ENCODE measurements at regions not wholly inside any gene's neighbourhood (a gene's known extent, or its start where the extent isn't known, plus 50 kb on each side); places are given as distances from the start of the nearest gene placed in this dataset.

DNA sequence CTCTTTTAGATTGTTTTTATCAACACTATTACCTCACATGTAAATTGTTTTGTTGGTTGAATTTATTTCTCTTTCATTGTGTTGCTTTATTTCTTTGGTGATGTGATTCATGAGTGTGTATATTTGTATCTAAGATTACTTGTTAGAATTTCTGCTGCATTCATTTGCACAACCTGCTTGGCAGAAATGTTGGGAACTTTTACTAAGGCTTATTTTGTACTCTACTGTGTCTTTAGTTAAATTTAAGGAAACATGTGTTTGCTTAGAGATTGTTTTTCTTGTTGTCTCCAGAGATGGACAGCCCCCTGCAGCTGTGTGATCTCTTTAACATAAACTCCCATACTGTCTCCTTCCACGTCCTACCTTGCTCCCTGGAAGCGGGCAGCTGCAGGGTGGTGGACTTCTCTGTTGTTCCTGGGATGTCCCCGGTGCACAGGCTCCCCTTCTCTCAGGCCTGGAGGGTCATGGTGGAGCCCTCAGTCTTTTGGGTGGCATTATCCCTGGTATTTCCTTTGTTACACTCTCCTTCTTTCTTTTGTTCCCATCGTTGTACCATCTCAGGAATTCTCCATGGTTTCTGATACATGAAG lies 212.0 kb upstream of the SPRY2 start:
- Histone ChIP-seq H3K79me1 (ENCODE audit: low read depth in 1 of 2, low read length in 2 of 2) (no peaks in the 10 kb centered on the region), H3K4me3 (ENCODE audit: insufficient read depth, low read depth, low read length) (no peak overlapping the region), H3K9ac (ENCODE audit: low read depth, low read length) (no peak overlapping the region), H4K91ac (ENCODE audit: insufficient read depth, low read depth, low read length) (no peak overlapping the region), H2BK20ac (ENCODE audit: low read depth, low read length) (no peak overlapping the region), H4K8ac (ENCODE audit: low read depth in 2 of 2, low read length in 2 of 2) (no peak overlapping the region), H2BK15ac (ENCODE audit: low read depth, low read length) (no peak overlapping the region), H2BK5ac (ENCODE audit: low read depth, low read length, poor library complexity, severe bottlenecking) (no peak overlapping the region), H3K4me1 (ENCODE audit: control insufficient read depth, insufficient read depth, low read length) (no peaks in the 10 kb centered on the region), H3K27ac (ENCODE audit: insufficient read depth, low read length) (no peak overlapping the region), H3K14ac (replicated peaks; ENCODE audit: low read depth, low read length) (no peak overlapping the region), H2BK120ac (ENCODE audit: low read depth, low read length) (no peak overlapping the region), H3K9me3 (ENCODE audit: control insufficient read depth, insufficient read depth, low read length) (no peaks in the 10 kb centered on the region), H3K23ac (ENCODE audit: low read depth, low read length) (no peak overlapping the region), H4K20me1 (ENCODE audit: insufficient read depth, low read length) (no peaks in the 10 kb centered on the region), H3K36me3 (ENCODE audit: control insufficient read depth, insufficient read depth, low read length) (no peaks in the 10 kb centered on the region), H3K9me1 (ENCODE audit: insufficient read depth, low read length) (no peaks in the 10 kb centered on the region), H3K56ac (ENCODE audit: extremely low read depth, insufficient read depth, low read length) (no peak overlapping the region), H3K4ac (ENCODE audit: low read depth, low read length) (no peak overlapping the region), H2AFZ (replicated peaks; ENCODE audit: low read length, poor library complexity) (no peak overlapping the region), H2AK9ac (replicated peaks; ENCODE audit: low read depth, low read length, poor library complexity) (no peak overlapping the region), H4K5ac (ENCODE audit: low read depth, low read length) (no peak overlapping the region), H3K4me2 (ENCODE audit: low read depth, low read length) (no peak overlapping the region), H3K18ac (ENCODE audit: low read depth, low read length) (no peak overlapping the region), H3K27me3 (ENCODE audit: control insufficient read depth, insufficient read depth, low read length) (no peaks in the 10 kb centered on the region), H2AK5ac (ENCODE audit: low read depth, low read length) (no peak overlapping the region)
- POLR2A ChIA-PET (ENCODE audit: unreplicated experiment), result no interaction called here
- DNase-seq, result no peak
- dilution Hi-C loops (cut with HindIII; ENCODE audit: low sequenced_read_pairs, unreplicated experiment) (no loop called here), intact Hi-C loops (cut with micrococcal nuclease) (no loop called here), in situ Hi-C loops (cut with MboI; ENCODE audit: low sequenced_read_pairs) (no loop called here)
- CTCF ChIA-PET, result no interaction called here
- no peak for ATAC-seq (ENCODE audit: low read depth)
- TF ChIP-seq POLR2A (IDR thresholded peaks at IDR 0.05; ENCODE audit: low read depth, low read length), result no peak
- no peak for TF ChIP-seq RAD21 (IDR thresholded peaks at IDR 0.05; ENCODE audit: low read length)
- TF ChIP-seq RCOR1 (IDR thresholded peaks at IDR 0.05; ENCODE audit: insufficient replicate concordance, low read length), result no peak
- TF ChIP-seq FOS (IDR thresholded peaks at IDR 0.05; ENCODE audit: low read depth, low read length), result no peak
- TF ChIP-seq, protein P1, sequence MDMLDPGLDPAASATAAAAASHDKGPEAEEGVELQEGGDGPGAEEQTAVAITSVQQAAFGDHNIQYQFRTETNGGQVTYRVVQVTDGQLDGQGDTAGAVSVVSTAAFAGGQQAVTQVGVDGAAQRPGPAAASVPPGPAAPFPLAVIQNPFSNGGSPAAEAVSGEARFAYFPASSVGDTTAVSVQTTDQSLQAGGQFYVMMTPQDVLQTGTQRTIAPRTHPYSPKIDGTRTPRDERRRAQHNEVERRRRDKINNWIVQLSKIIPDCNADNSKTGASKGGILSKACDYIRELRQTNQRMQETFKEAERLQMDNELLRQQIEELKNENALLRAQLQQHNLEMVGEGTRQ (IDR thresholded peaks at IDR 0.05; ENCODE audit: low read depth, low read length), result no peak
- no peak for TF ChIP-seq MAFK (IDR thresholded peaks at IDR 0.05; ENCODE audit: low read depth, low read length)
- TF ChIP-seq MAZ (IDR thresholded peaks at IDR 0.05; ENCODE audit: borderline replicate concordance, low read depth, low read length), result no peak
- TF ChIP-seq, protein P2, sequence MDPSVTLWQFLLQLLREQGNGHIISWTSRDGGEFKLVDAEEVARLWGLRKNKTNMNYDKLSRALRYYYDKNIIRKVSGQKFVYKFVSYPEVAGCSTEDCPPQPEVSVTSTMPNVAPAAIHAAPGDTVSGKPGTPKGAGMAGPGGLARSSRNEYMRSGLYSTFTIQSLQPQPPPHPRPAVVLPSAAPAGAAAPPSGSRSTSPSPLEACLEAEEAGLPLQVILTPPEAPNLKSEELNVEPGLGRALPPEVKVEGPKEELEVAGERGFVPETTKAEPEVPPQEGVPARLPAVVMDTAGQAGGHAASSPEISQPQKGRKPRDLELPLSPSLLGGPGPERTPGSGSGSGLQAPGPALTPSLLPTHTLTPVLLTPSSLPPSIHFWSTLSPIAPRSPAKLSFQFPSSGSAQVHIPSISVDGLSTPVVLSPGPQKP (IDR thresholded peaks at IDR 0.05; ENCODE audit: borderline replicate concordance, low read depth, low read length), result no peak
- no peak for TF ChIP-seq CHD1 (IDR thresholded peaks at IDR 0.05; ENCODE audit: low read depth, low read length)
- no peak for TF ChIP-seq BHLHE40 (IDR thresholded peaks at IDR 0.05; ENCODE audit: low read depth, low read length)
- no peak for TF ChIP-seq RFX5 (IDR thresholded peaks at IDR 0.05; ENCODE audit: low read depth, low read length)
- no peak for TF ChIP-seq SMC3 (IDR thresholded peaks at IDR 0.05; ENCODE audit: low read depth, low read length)
- TF ChIP-seq MXI1 (IDR thresholded peaks at IDR 0.05; ENCODE audit: borderline replicate concordance, low read depth, low read length), result no peak
- TF ChIP-seq, protein P3, sequence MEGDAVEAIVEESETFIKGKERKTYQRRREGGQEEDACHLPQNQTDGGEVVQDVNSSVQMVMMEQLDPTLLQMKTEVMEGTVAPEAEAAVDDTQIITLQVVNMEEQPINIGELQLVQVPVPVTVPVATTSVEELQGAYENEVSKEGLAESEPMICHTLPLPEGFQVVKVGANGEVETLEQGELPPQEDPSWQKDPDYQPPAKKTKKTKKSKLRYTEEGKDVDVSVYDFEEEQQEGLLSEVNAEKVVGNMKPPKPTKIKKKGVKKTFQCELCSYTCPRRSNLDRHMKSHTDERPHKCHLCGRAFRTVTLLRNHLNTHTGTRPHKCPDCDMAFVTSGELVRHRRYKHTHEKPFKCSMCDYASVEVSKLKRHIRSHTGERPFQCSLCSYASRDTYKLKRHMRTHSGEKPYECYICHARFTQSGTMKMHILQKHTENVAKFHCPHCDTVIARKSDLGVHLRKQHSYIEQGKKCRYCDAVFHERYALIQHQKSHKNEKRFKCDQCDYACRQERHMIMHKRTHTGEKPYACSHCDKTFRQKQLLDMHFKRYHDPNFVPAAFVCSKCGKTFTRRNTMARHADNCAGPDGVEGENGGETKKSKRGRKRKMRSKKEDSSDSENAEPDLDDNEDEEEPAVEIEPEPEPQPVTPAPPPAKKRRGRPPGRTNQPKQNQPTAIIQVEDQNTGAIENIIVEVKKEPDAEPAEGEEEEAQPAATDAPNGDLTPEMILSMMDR (conservative IDR thresholded peaks at IDR 0.05; ENCODE audit: low read depth, low read length), result no peak
- no peak for TF ChIP-seq NFE2L2 (IDR thresholded peaks at IDR 0.05; ENCODE audit: low read depth, low read length)
- TF ChIP-seq CEBPB (IDR thresholded peaks at IDR 0.05; ENCODE audit: low read depth, low read length), result no peak
- BruUV-seq (replicated peaks), result no TSS peak
- no CpG with 5 or more reads among the region's 4 CpGs for WGBS, 2 experiments (ENCODE audit: extremely low coverage in 2 of 2, insufficient read length in 1 of 2)

Measured in IMR-90 (cell line).